Vagina (tissue), 2 donors: ENCODE measurements at regions not wholly inside any gene's neighbourhood (a gene's known extent, or its start where the extent isn't known, plus 50 kb on each side); places are given as distances from the start of the nearest gene placed in this dataset.

Experiments used
- DNase-seq, 2 donors: peaks; one replicate each; pipeline ENCODE4 v3.0.0-alpha.2; 2017; ENCODE audit errors: extremely low spot score in 2 of 2
- H3K27ac ChIP-seq: fragments of 200-600 bp; sonication (generic); one replicate; pipeline ENCODE4 v1.5.1; 2019
- H3K27me3 ChIP-seq: fragments of 200-600 bp; sonication (generic); one replicate; pipeline ENCODE4 v1.5.1; 2019
- H3K36me3 ChIP-seq, 2 donors: fragments of 200-600 bp; sonication (generic); one replicate each; pipeline ENCODE4 v1.5.1; 2017 to 2019
- H3K4me1 ChIP-seq: fragments of 200-600 bp; sonication (generic); one replicate; pipeline ENCODE4 v1.5.1; 2019
- H3K4me3 ChIP-seq, 2 donors: fragments of 200-600 bp; sonication (generic); 1 replicate in 1 of 2; 2 replicates in 1 of 2; pipeline ENCODE4 v1.5.1; 2016 to 2019
- H3K9me3 ChIP-seq: fragments of 200-600 bp; sonication (generic); one replicate; pipeline ENCODE4 v1.5.1; 2019
- CTCF ChIP-seq, 3 experiments: fragments of 450-650 bp in 2 of 3; fragments of 200-600 bp in 1 of 3; sonication (generic) in 1 of 3; IDR thresholded peaks; one replicate each; pipeline ENCODE4 v1.5.1; 2017 to 2019; ENCODE audit warnings: antibody characterized with exemption in 3 of 3, mild to moderate bottlenecking in 2 of 3, moderate library complexity in 2 of 3
- POLR2A ChIP-seq, 2 donors: fragments of 450-650 bp; IDR thresholded peaks; one replicate each; pipeline ENCODE4 v1.6.1; 2017; ENCODE audit warnings: antibody characterized with exemption in 2 of 2, mild to moderate bottlenecking in 2 of 2, moderate library complexity in 2 of 2
- POLR2AphosphoS5 ChIP-seq, 2 donors: sonication (generic); formaldehyde crosslinking; IDR thresholded peaks; one replicate each; pipeline ENCODE4 v1.9.0; 2017; ENCODE audit warnings: antibody characterized with exemption in 2 of 2, mild to moderate bottlenecking in 2 of 2, low read depth in 1 of 2; ENCODE audit not compliant: insufficient read depth in 1 of 2
- intact Hi-C: fragments of 100-400 bp; cut with DNase I; formaldehyde crosslinking; loops from one replicate; pipeline ENCODE4 v1.15.1; 2023

- H3K27ac ChIP-seq: peak overlapping the region; percentile 7
- H3K4me3 ChIP-seq: no peak overlapping the region
- H3K4me1 ChIP-seq: peaks cover 26% of the 10 kb centered on the region
- H3K9me3 ChIP-seq: no peaks in the 10 kb centered on the region
- no peak for DNase-seq
- H3K27me3 ChIP-seq: no peaks in the 10 kb centered on the region
- no peak for TF ChIP-seq POLR2AphosphoS5 (IDR thresholded peaks at IDR 0.05; ENCODE audit: insufficient read depth in 1 of 2, low read depth in 1 of 2)
- TF ChIP-seq CTCF (IDR thresholded peaks at IDR 0.05): no peak
- no peaks in the 10 kb centered on the region for H3K36me3 ChIP-seq
- intact Hi-C loops: no loop called here
These were observed 130.1 kb upstream of the DST start for GRCh38 chr6:56772737-56773184.

GRCh38 chr6:56771929-56772607 is 129.4 kb upstream of the DST start:
- H3K4me3 ChIP-seq: no peak overlapping the region
- peaks cover 22% of the 10 kb centered on the region for H3K4me1 ChIP-seq
- peak overlapping the region; percentile 7 for H3K27ac ChIP-seq
- DNase-seq: no peak
- no peaks in the 10 kb centered on the region for H3K9me3 ChIP-seq
- TF ChIP-seq POLR2AphosphoS5 (IDR thresholded peaks at IDR 0.05; ENCODE audit: insufficient read depth in 1 of 2, low read depth in 1 of 2) (no peak), POLR2A (IDR thresholded peaks at IDR 0.05) (no peak), CTCF (IDR thresholded peaks at IDR 0.05) (no peak)
- intact Hi-C loops: no loop called here
- no peaks in the 10 kb centered on the region for H3K36me3 ChIP-seq
- H3K27me3 ChIP-seq: no peaks in the 10 kb centered on the region

- intact Hi-C loops: no loop called here
- no peaks in the 10 kb centered on the region for H3K9me3 ChIP-seq
- H3K27me3 ChIP-seq: no peaks in the 10 kb centered on the region
- H3K4me3 ChIP-seq: no peak overlapping the region
- no peak overlapping the region for H3K27ac ChIP-seq
- peaks cover 23% of the 10 kb centered on the region for H3K4me1 ChIP-seq
- no peak for DNase-seq
- TF ChIP-seq CTCF (IDR thresholded peaks at IDR 0.05) (no peak), POLR2AphosphoS5 (IDR thresholded peaks at IDR 0.05; ENCODE audit: insufficient read depth in 1 of 2, low read depth in 1 of 2) (no peak)
- H3K36me3 ChIP-seq: no peaks in the 10 kb centered on the region
These were observed 128.5 kb upstream of the DST start for GRCh38 chr6:56771189-56771588.

- no peaks in the 10 kb centered on the region for H3K9me3 ChIP-seq
- H3K27me3 ChIP-seq: no peaks in the 10 kb centered on the region
- TF ChIP-seq POLR2AphosphoS5 (IDR thresholded peaks at IDR 0.05; ENCODE audit: insufficient read depth in 1 of 2, low read depth in 1 of 2) (no peak), POLR2A (IDR thresholded peaks at IDR 0.05) (no peak), CTCF (IDR thresholded peaks at IDR 0.05) (no peak)
- H3K4me1 ChIP-seq: peaks cover 32% of the 10 kb centered on the region
- H3K36me3 ChIP-seq: no peaks in the 10 kb centered on the region
- no peak overlapping the region for H3K27ac ChIP-seq
- H3K4me3 ChIP-seq: no peak overlapping the region
- intact Hi-C loops: no loop called here
- DNase-seq: no peak
These were observed 127.4 kb upstream of the DST start for GRCh38 chr6:56770011-56770520.

GRCh38 chr6:56767892-56768531 is 125.3 kb upstream of the DST start:
- intact Hi-C loops: no loop called here

More at GRCh38 chr6:56767892-56768531, 125.3 kb upstream of the DST start:
- no peaks in the 10 kb centered on the region for H3K36me3 ChIP-seq
- peaks cover 40% of the 10 kb centered on the region for H3K4me1 ChIP-seq
- no peaks in the 10 kb centered on the region for H3K27me3 ChIP-seq
- DNase-seq: no peak
- H3K4me3 ChIP-seq: no peak overlapping the region
- no peaks in the 10 kb centered on the region for H3K9me3 ChIP-seq
- H3K27ac ChIP-seq: no peak overlapping the region
- TF ChIP-seq CTCF (IDR thresholded peaks at IDR 0.05) (no peak), POLR2A (IDR thresholded peaks at IDR 0.05) (no peak), POLR2AphosphoS5 (IDR thresholded peaks at IDR 0.05; ENCODE audit: insufficient read depth in 1 of 2, low read depth in 1 of 2) (no peak)
